NCI-H510A treated with DMSO at 0.1 percent for 48 hours (cell line): ENCODE measurements at regions not wholly inside any gene's neighbourhood (a gene's known extent, or its start where the extent isn't known, plus 50 kb on each side); places are given as distances from the start of the nearest gene placed in this dataset.
"Not testable (repeated sequence)": the region's sequence is repeated elsewhere in the genome, so short reads cannot be mapped to it uniquely, and the experiment has no call there.

Source experiments
- DNase-seq: peaks from one replicate; lab custom pipeline; 2025; lab: John Stamatoyannopoulos, UW

DNA sequence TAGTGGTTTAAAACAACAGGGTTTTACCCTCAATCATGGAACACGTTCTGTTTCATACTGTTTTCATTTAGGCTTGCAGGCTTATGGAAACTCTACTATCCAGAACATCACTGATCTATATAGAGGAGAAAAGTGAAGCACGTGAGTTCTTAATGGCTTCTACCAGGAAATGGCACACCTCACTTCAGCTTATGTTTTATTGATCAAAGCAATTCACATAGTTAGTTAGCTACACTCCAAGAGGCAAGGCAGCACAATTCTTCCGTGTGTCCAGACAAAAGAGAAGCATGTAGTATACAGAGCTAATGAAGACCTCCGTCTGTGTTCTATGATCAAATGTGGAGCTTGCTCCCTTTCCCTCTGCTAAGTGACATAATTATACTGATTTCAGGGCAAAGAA lies 353.3 kb upstream of the CD180 start:
- DNase-seq: peak; percentile 27

DNA sequence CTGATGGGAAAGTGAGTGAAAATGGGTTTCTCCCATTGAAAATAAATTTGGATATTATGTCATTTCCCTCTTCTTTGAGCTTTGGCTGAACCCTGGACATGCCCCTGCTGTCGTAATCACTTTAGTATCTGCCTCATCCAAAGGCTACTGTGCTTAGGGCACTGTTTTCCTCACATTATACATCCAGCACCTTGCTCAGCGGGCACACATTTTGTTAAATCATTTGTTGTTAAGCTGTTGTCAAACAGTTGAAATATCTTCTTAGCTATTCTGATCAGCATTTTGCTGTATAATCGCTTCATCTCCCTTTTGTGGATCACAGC lies 352.7 kb upstream of the CD180 start:
- no peak for DNase-seq

DNA sequence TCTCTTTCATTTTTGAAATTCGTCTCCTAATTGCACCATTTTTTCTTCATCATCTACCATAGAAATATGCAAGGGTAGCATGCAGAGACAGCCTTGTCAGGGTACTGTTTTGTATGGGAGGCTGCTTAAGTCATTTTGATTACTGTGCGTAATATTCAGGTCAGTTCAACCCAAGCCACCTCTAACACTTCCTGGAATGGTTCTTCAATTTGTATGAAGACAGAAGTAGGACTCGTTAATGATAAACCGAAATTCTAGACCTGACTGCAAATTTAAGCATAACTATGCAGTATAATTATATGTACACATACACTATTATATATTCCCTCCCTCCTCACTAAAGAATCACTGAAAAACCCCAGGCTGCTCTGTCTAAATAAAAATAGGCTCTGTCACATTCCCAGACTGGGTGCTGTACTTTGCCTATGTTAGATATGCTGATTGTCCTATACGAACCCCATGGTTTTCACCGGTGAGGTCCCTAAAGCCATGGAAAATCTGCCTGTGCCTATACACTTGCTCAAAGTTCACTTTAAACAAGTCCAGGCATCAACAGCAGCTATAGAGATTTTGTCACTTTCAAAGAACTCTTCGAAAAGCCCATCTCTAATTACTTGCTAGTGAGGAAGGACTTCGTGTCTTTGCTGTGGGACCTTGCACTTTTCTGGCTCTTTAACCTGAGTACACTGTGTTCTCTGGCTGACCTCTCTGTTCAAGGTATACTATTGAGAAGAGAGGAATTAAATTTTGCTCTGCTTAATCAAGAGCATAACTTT lies 352.1 kb upstream of the CD180 start:
- no peak for DNase-seq

DNA sequence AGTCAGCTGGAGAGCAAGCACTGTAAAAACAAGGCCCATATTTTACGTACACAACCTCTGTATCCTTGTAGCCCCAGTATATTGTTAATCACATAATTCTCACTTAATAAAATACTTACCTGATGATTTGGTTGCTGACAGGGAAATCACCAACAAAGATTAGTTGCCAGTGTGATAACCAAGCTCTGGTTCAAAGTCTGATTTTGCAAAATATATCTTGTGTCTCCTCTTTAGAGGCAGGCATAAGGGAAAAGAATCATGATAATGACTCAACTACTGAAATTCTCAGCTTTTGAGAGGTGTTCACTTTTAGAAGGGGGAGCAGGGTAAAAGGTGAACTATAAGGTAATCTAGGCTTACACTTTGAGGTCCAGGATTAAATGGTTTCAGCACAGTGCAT lies 351.1 kb upstream of the CD180 start:
- no peak for DNase-seq

DNA sequence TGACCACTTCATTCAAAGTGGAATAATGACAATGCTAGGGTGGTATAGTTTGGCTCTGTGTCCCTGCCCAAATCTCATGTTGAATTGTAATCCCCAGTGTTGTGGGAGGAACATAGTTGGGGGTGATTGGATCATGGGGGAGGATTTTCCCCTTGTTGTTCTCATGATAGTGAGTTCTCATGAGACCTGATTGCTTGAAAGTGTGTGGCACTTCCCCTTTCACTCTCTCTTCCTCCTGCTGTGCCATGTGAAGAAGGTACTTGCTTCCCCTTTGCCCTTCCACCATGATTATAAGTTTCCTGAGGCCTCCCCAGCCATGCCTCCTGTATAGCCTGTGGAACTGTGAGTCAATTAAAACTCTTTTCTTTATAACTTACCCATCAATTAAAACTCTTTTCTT lies 348.3 kb upstream of the CD180 start:
- DNase-seq: not testable (repeated sequence)

DNA sequence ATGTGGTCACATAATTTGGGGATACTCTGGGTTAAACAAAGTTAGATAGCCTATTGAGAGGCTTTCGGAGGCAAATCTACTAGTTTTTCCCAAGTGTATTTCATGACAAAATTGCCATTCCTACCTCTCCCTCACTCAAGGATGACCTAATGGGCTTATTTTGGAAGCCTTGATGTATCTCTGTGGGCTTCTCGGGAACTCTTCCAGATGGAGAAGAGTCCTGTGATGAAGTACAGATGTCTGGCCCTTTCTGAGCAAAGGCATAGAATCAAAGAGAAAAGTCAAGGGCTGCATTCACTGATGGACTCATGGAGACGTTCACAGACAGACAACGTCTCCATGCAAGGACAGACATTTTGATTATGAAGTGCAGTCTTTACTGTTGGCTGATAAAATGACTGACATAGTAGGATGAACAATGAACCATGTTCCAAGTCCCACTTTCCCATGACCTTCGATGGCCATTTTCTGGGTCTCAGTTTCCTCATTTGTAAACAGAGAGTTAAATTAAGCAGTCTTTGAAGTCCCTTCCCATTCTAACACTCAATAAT lies 347.2 kb upstream of the CD180 start:
- no peak for DNase-seq

DNA sequence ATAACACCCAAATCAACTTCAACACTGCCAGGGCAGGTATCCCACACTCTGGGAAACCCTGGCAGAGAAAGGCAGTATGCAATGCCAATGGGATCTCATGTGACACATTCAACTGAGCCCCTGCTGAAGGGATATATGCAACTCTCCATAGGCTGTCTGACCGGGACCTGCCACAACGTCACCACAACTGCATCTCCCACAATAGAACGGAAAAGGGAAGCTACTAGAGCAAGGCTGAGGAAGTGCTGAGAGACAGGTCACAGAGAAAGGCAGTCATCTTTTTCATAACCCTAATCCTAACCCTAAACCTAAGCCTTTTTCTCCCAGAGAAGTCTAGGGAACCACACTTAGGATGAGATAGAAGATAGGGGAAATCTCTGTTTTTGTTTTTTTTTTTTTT lies 345.9 kb upstream of the CD180 start:
- DNase-seq: no peak

DNA sequence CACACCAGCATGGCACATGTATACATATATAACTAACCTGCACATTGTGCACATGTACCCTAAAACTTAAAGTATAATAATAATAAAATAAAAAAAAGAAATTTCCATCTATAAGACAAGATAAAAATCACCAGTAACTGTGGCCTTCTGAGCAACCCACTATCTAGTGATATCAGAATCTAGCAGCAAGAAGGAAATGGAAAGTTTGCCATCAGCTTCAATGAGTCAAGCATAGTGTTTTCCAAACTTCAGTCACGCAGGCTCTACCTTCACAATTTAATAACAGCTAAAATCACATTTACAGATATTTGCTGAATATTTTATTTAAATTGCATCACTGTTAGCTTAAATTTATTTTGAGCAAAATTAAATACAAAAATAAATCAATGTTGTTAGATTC lies 345.3 kb upstream of the CD180 start:
- no peak for DNase-seq

DNA sequence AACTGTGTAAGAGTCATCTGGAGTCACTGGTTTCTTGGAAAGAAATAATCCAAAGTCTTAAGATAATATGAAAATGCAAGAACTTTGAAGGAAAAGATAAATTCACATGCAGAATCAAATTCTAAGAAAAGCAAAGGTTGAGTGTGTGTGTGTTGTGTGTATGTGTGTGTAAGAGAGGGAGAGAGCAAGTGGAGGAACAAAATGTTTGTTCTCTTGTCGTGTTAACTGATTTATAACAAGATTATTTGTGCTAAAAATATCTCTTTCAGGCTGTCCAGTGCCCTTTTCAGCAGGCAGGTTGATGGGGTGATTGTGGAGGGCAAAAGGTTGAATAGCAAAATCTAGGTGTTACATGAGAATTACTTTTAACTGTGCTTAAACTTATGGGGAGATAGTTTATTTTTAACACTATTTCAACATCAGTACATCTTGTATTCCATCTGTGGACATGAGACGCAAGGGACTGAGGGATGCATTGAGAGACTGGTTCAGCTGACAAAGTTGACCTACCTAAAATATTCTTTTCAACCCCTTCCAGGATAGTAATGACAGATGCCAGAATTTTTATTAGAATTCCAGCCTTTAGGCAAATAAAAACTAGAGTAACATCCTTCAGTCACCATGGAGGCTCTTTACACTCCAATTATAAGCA lies 342.4 kb upstream of the CD180 start:
- DNase-seq: no peak

DNA sequence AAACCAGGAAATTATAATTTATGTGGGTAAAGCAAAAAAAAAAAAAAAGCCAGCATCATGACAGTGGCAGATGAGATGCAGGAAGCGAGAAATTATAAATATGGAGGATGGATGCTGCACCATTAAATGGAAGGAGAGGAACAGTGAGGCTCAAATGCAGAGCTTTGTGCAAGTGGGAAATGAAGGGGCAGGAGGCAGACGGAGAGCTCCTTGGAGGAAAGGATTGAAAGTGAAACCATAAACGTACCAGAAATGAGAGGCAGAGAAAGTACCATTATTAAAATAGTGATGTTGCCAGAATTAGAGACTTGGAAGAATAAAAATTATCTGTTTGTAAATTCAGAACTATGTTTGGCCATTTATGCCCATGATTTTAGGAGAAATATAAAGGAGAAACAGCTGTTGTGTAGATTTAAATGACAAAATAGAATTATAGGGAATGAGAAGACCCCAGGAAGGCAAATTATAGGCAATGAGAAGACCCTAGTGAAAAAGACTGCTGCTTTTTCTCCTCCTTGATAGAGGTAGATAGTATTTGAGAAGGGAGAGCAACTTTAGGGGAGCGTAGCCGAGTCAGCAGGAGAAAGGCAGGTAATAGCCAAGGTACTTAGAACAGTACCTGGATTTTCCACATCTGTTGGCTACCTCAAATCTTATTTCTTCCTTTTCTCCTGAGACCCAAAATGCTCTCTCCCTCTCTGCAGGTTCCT lies 341.0 kb upstream of the CD180 start:
- no peak for DNase-seq

DNA sequence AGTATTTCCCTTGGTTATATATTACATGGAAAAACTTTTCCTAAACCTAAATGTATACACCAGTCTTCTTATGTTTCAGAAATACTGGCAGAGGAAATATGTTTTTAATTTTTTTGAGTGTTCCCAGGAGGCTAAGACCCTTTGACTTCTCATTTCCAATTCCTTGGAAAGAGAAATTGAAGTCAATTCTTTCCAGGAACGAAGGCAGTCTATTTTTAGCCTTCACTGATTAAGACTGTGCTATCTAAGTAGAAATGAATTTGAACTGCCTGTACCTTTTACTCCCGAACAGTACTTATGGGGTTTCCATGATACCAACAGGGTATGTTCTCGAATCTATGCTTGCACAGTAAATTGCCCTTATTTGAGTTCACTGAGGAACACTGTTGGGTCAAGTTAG lies 340.3 kb upstream of the CD180 start:
- no peak for DNase-seq

DNA sequence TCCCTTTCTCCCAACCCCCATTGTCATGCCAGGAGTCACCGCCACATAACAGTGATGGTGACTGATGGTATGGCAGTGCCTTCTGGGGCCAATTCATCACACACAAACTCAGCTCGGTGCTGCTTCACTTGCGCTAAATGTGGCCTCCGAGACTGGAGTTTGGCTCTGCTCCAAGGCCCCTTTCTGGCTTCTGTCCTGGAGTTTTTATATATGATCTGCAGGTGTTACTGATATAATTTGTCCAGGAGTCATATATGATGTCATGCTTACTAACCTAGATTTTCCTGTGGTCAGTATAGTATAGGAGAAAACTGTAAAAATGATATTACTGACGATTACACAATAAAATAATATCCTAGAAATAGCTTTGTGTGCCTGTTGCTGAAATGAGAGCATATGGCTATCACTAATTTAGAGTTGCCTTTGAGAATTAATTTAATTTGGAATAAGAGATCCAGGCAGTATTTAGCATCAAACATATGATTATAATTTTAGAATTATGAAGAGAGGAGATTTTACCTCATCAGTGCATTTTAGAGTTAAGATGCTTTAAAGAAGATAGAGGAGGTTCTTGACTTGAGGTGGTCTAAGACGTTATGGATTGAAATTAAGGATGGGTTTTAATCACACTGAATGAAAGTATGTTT lies 334.1 kb upstream of the CD180 start:
- DNase-seq: peak; percentile 8

DNA sequence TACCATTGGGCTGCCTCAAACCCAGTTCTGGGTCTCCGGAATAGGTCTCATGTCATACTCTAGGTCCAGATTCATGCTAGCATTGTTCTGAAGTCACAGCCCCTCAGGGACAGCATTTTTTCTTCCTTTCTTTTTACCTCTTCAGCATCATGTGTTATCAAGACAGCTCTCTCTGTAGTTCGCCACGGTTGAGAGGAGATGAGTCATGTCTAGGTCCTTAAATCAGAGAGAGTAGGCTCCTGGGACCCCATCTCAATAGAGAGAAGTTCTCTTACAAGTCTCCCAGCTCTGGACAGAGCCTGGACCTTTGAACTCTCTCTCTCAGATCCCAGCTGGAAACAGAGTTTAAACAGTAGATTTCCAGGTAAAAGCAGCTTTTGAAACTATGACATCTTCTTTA lies 332.4 kb upstream of the CD180 start:
- no peak for DNase-seq

DNA sequence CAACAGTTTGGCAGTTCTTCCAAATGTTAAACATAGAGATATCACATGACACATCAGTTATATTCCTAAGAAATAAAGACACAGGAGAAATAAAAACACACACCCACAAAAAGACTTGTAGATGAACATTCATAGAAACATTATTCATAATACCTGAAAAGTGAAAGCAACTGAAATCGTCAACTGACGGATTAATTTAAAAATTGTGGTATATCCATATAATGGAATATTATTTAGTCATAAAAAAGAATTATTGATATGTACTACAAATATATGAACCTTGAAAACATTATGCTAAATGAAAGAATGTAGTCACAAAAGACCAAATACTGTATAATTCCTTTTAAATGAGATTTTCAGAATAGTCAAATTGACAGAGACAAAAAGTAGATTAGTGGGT lies 330.2 kb upstream of the CD180 start:
- no peak for DNase-seq

DNA sequence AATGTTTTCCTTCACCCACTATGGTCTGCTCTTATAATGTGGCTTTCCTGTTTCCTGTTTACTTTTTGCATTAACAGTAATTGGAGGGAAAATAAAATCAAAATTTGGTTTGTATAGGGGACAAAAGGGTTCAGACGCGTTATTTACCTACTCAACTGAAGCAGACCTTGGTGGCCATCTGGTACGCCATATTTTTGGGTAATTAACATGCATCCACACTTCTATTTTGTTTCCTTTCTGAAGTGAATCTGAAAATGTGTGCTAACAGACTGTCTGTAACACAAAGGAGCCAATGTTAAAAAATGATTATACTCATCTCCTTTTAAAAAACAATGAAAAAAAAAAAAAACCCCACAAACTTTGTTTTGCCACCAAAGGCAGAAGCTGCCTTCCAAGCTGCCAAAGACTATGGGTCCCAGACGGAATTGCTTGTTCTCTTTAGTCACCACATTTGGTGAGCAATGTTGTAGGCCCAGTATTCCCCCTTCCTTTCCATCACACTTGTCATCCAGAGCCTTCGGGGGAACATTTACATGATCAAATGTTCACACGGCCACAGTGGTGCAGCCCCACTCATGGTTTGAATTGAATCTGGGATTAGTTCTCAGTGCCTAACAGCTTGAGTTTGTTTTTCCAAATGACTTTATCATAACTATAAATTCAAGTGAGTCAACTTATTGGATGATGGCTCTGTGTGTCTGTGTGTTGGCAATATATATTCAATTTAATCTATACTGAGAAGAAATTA lies 323.7 kb upstream of the CD180 start:
- no peak for DNase-seq

DNA sequence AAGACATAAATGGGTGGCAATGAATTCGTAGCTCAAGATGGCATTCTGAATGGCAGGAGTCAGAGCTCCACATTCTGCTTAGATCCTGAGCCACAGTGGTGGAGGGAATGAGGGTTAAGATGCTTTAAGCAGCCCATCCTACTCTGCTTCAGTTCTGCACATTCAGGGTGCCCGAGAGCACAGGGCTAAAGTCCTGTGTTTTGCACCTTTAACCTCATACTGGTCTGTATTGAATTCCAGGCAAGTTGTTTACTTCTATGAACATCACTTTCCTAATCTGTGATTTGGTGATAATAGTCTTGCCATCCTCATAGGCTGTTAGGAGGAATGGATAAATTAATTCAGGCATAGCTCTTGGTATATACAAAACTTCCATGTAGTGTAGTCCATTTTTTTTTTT lies 321.6 kb upstream of the CD180 start:
- DNase-seq: no peak

DNA sequence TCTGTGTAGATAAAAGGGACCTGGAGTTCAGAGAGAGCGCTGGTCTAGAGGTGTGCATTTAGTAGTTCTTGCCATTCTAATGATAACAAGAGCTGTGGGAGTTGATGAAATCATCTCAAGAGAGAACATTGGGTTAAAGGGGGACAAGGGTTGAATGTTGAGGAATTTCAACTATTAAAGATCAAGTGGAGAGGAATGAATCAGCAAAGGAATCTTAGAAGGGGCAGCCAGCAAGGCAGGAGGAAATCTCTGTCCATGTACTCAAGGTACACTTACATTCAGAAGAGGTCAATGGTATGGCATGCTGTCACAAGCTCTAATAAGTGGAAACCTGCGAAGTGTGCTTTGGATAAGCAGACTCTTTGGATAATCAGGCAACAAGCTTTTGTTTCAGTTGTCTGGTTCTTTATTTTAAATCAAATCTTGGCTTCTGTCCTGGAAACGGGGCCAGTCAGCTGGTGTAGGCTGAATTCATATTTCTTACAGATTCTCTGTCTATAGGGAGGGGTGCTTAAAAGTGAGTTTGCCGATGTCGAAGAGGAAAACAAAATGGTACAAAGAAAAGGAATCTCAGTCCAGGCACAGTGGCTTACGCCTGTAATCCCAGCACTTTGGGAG lies 320.5 kb upstream of the CD180 start:
- no peak for DNase-seq

DNA sequence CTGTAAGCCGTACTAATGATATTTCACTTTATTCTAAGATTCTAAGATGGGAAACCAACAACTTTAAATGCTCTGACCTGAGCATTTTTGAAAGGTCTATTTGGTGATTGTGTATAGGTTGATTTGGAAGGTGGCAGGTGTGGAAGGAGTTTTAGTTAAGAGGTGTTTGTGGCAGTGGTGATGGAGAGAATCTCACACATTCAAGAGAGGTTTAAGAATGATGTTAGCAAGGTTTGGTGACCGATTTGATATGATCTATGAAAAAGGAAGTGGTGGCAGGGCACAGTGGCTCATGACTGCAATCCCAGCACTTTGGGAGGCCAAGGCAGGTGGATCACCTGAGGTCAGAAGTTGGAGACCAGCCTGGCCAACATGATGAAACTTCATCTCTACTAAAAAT lies 319.2 kb upstream of the CD180 start:
- DNase-seq: no peak

DNA sequence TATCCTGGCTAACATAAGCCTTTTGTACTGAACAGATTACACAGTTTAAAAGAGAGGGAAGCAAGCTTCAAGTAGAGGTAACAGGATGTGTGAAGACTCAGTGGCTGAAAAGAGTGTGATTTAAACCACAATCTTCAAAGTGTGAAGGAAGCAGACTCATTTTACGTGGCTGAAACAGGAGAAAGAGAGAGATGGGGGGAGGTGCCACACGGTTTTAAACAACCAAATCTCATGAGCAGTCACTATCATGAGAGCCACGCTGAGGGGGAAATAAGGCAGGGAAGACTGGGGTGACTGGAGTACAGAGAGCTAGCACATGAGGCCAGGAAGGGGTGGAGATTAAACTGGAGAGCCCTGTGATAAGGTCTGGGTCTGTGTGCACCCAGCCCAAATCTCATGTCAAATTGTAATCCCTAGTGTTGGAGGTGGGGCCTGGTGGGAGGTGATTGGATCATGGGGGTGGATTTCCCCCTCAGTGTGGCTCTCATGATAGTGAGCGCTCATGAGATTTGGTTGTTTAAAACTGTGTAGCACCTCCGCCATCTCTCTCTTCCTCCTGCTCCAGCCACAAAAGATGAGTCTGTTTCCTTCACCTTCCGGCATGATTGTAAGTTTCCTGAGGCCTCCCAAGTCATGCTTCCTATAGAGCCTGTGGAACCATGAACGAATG lies 318.6 kb upstream of the CD180 start:
- DNase-seq: no peak

DNA sequence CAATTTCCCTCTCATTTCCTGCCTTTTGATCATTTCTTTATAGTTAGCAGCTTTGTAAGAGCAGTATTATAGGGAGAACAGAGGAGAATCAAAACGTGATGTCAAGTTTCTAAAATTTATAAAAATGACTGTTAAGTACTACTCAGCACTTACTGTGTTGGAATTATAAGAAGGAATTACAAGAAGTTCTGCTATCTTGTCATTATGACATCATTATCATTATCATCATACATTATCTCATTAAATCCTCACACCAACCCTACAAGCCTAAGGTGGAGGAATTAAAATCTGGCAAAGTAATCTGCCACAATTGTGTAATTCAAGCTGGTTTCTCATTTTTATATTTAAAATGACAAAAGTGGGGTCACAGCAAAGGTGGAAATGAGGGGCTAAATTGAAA lies 316.2 kb upstream of the CD180 start:
- no peak for DNase-seq

DNA sequence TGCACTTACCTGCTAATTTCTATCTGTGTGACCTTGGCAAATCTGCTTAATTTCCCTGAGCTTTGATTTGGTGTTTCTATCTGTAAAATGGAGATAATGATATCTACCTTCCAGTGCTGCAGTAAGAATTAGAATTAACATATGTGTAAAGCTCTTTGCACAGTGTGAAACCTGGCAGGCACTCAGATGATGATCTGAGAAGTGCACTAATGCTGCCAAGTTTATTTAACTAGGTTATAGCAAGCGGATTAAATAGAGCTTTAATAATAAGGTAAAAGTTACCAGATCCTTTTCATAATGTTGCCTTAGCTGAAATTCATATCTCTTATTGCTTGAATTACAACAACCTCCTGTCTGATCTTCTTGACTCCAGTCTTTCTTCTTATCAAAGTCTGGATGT lies 315.3 kb upstream of the CD180 start:
- no peak for DNase-seq
